Gastrocnemius medialis (tissue), 4 donors: ENCODE measurements at regions not wholly inside any gene's neighbourhood (a gene's known extent, or its start where the extent isn't known, plus 50 kb on each side); places are given as distances from the start of the nearest gene placed in this dataset.

Experiments used
- ATAC-seq, 2 donors: fragments of 150-250 bp; one replicate each; pipeline ENCODE4 v1.9.1; 2016
- DNase-seq, 2 donors: peaks; one replicate each; pipeline ENCODE4 v3.0.0-alpha.2; 2019
- H3K27ac ChIP-seq, 4 donors: fragments of 200-600 bp; sonication (generic); 1 replicate in 1 of 4; 2 replicates in 3 of 4; pipeline ENCODE4 v1.5.1; 2016 to 2018; ENCODE audit warnings: mild to moderate bottlenecking in 2 of 4, moderate library complexity in 1 of 4
- H3K27me3 ChIP-seq, 3 donors: fragments of 200-600 bp; sonication (generic) in 2 of 3; 1 replicate in 1 of 3; 2 replicates in 2 of 3; pipeline versions ENCODE4 v1.5.1 to v1.6.0; 2016 to 2019; ENCODE audit warnings: mild to moderate bottlenecking in 1 of 3, moderate library complexity in 1 of 3
- H3K36me3 ChIP-seq, 2 donors: fragments of 200-600 bp; sonication (generic) in 1 of 2; one replicate each; pipeline ENCODE4 v1.5.1; 2017 to 2018
- H3K4me1 ChIP-seq, 2 donors: fragments of 200-600 bp; sonication (generic) in 1 of 2; one replicate each; pipeline ENCODE4 v1.5.1; 2016 to 2017; ENCODE audit warnings: mild to moderate bottlenecking in 2 of 2
- H3K4me3 ChIP-seq, 4 donors: fragments of 200-600 bp; sonication (generic) in 3 of 4; 1 replicate in 1 of 4; 2 replicates in 3 of 4; pipeline ENCODE4 v1.5.1; 2016 to 2019; ENCODE audit warnings: mild to moderate bottlenecking in 2 of 4
- H3K9me3 ChIP-seq, 3 donors: fragments of 200-600 bp; sonication (generic) in 2 of 3; 1 replicate in 1 of 3; 2 replicates in 2 of 3; pipeline ENCODE4 v1.5.1; 2016 to 2019
- POLR2A ChIP-seq, 2 donors: fragments of 450-650 bp; IDR thresholded peaks; one replicate each; pipeline ENCODE4 v1.6.1; 2017; ENCODE audit warnings: antibody characterized with exemption in 2 of 2, mild to moderate bottlenecking in 2 of 2, moderate library complexity in 2 of 2
- in situ Hi-C, 4 donors: fragments of 200-750 bp; cut with MboI; loops; one replicate each; pipeline versions ENCODE4 v1.15.0 to v1.8.0; 2017; ENCODE audit warnings: low sequenced_read_pairs in 4 of 4
- intact Hi-C: fragments of 100-400 bp; cut with DNase I; formaldehyde crosslinking; loops from one replicate; pipeline ENCODE4 v1.15.1; 2023; ENCODE audit warnings: low total_unique reads
- TF ChIP-seq, protein P1 (sequence below), 5 experiments: fragments of 450-650 bp in 3 of 5; fragments of 200-600 bp in 2 of 5; sonication (generic) in 2 of 5; IDR thresholded peaks in 4 of 5; conservative IDR thresholded peaks in 1 of 5; 1 replicate in 4 of 5; 2 replicates in 1 of 5; pipeline ENCODE4 v1.5.1; 2016 to 2019; ENCODE audit warnings: antibody characterized with exemption in 5 of 5, mild to moderate bottlenecking in 3 of 5, moderate library complexity in 3 of 5

DNA sequence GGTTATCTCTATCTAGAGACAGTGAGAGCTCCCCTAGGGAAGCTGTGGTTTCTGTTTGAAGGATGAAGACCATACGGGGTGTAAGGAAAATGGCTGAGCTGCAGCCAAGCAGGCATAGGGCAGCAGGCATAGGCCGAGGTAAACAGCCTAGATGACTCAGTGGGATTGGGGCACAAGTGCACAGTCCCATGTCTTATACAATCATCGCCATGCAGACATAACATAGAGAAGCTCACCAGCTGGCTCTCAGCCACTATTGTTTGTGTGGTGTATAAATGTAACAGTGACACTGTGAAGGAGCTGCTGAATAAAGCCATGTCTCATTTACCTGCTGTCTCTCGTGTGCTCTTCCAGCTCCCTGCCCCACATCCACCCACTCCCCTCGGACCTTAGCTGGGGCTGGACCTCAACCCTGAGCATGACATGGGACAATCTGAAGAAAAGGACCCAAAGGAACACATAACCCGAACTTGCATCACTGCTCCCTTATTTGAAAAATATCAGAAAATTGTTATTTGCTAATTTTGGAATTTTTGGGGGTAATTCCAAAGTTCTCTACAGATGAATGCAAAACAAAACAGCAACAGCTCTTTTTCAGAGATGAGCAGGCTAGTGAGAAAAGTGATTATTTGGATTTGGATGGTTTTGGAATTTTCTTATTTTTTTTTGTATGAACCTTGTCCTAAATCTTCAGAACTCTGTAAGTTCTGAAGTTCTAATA is 582.7 kb downstream of the REEP3 start:
- Histone ChIP-seq H3K4me3 (no peak overlapping the region), H3K27ac (no peak overlapping the region), H3K9me3 (no peaks in the 10 kb centered on the region), H3K36me3 (no peaks in the 10 kb centered on the region), H3K4me1 (no peaks in the 10 kb centered on the region), H3K27me3 (no peaks in the 10 kb centered on the region)
- intact Hi-C loops, result no loop called here
- in situ Hi-C loops, result no loop called here
- no peak for DNase-seq
- ATAC-seq, result no peak
- TF ChIP-seq, protein P1, sequence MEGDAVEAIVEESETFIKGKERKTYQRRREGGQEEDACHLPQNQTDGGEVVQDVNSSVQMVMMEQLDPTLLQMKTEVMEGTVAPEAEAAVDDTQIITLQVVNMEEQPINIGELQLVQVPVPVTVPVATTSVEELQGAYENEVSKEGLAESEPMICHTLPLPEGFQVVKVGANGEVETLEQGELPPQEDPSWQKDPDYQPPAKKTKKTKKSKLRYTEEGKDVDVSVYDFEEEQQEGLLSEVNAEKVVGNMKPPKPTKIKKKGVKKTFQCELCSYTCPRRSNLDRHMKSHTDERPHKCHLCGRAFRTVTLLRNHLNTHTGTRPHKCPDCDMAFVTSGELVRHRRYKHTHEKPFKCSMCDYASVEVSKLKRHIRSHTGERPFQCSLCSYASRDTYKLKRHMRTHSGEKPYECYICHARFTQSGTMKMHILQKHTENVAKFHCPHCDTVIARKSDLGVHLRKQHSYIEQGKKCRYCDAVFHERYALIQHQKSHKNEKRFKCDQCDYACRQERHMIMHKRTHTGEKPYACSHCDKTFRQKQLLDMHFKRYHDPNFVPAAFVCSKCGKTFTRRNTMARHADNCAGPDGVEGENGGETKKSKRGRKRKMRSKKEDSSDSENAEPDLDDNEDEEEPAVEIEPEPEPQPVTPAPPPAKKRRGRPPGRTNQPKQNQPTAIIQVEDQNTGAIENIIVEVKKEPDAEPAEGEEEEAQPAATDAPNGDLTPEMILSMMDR (IDR thresholded peaks at IDR 0.05 in 4 of 5, conservative IDR thresholded peaks at IDR 0.05 in 1 of 5), result no peak
- TF ChIP-seq POLR2A (IDR thresholded peaks at IDR 0.05), result no peak

DNA sequence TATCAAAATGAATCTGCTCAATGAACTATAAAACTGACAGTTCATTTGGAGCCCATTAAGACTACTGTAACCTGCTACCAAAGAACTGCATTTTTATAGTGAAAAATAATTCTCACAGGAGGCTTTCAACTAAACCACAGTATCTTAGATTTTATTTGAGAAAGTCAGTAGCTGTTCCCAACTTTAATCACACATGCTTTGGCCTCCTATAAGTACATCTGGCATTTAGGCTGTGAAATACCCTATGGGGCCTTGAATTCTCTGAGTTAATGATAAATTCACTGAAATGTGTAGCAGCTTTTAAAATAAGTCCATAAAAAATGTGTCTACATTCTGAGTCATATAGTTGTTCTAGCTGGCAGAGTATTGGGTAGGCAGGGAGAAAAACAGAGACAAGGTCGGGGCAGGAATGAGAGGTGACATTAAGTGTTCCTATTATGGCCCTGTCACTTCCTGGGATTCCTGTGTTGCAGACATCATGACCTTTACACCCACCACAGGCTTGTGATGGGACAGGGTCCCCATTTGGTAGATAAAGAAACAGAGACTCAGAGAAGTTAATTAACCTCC is 588.8 kb downstream of the REEP3 start:
- no peaks in the 10 kb centered on the region for H3K9me3 ChIP-seq
- intact Hi-C loops (no loop called here), in situ Hi-C loops (no loop called here)
- DNase-seq (no peak), ATAC-seq (no peak)
- H3K4me1 ChIP-seq, result no peaks in the 10 kb centered on the region
- H3K4me3 ChIP-seq, result no peak overlapping the region
- H3K27ac ChIP-seq, result no peak overlapping the region
- no peaks in the 10 kb centered on the region for H3K27me3 ChIP-seq
- no peaks in the 10 kb centered on the region for H3K36me3 ChIP-seq
- TF ChIP-seq, protein P1 (IDR thresholded peaks at IDR 0.05 in 4 of 5, conservative IDR thresholded peaks at IDR 0.05 in 1 of 5), result no peak
- TF ChIP-seq POLR2A (IDR thresholded peaks at IDR 0.05), result no peak

DNA sequence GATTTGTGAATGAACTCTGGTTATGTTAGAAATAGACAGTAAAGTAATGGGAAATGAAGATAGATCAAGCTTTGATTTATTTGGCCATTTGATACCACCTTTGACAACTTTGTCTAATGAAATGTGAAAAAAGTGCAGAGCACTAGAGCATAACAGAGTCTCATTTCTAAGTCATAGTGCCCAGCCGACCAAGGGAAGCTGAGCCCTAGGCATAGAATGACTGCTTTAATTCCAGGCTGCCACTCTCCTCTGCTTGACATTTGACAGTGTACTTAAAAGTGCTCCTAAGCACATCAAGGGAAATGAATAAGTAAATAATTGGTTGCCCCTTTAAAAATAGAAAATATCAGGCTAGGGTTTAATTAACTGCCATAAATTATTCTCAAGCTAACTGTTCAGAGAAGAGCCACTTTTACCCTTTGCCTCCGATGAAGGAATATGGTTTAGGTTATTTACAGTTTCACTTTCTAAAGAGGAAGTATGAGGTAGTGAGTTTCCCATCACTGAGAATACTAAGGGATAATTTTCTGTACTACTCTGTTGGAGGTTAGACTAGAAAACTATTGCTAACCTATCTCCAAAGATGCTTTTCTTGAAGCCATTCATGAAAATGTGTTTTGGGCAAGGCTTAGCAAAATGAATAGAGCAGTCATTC is 591.6 kb downstream of the REEP3 start:
- in situ Hi-C loops, result no loop called here
- no peak for ATAC-seq

DNA sequence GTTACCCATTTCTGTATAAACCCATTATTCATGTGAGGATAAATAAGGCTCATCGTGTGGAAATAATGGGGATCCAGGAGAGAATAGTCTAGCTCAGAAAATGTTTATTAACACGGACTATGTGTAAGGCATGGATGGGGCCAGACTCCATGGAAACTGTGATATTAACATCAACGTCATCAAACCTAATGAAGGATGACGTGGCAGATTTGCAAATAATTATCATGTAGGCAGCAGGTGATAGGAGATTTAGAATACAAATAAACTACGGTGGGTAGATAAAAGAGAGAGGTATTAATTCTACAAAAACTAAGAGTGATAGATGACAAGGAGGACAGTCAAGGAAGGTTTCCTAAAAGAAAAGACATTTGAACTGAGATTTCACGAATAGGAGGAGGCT is 592.2 kb downstream of the REEP3 start:
- in situ Hi-C loops (no loop called here), intact Hi-C loops (no loop called here)
- DNase-seq, result no peak
- no peaks in the 10 kb centered on the region for H3K9me3 ChIP-seq
- ATAC-seq, result no peak
- no peaks in the 10 kb centered on the region for H3K4me1 ChIP-seq
- H3K27ac ChIP-seq, result no peak overlapping the region
- H3K27me3 ChIP-seq, result no peaks in the 10 kb centered on the region
- no peak overlapping the region for H3K4me3 ChIP-seq
- no peaks in the 10 kb centered on the region for H3K36me3 ChIP-seq
- TF ChIP-seq POLR2A (IDR thresholded peaks at IDR 0.05), result no peak
- TF ChIP-seq, protein P1 (IDR thresholded peaks at IDR 0.05 in 4 of 5, conservative IDR thresholded peaks at IDR 0.05 in 1 of 5), result no peak

More for the DNA sequence above, 591.6 kb downstream of the REEP3 start:
- H3K9me3 ChIP-seq, result no peaks in the 10 kb centered on the region
- H3K4me1 ChIP-seq, result no peaks in the 10 kb centered on the region
- no peak for DNase-seq
- intact Hi-C loops, result no loop called here
- H3K27me3 ChIP-seq, result no peaks in the 10 kb centered on the region
- H3K4me3 ChIP-seq, result no peak overlapping the region
- H3K36me3 ChIP-seq, result no peaks in the 10 kb centered on the region
- no peak for TF ChIP-seq POLR2A (IDR thresholded peaks at IDR 0.05)
- TF ChIP-seq, protein P1 (IDR thresholded peaks at IDR 0.05 in 4 of 5, conservative IDR thresholded peaks at IDR 0.05 in 1 of 5), result no peak
- no peak overlapping the region for H3K27ac ChIP-seq
